Activated CD4-positive, alpha-beta memory T cell treated with anti-CD3 and anti-CD28 coated beads for 36 hours (primary cell): ENCODE measurements at regions not wholly inside any gene's neighbourhood (a gene's known extent, or its start where the extent isn't known, plus 50 kb on each side); places are given as distances from the start of the nearest gene placed in this dataset.

Experiments used
- CTCF ChIA-PET: fragments of 350-600 bp; sonication (Branson Sonifier 250); formaldehyde crosslinking; loops from one replicate; lab custom pipeline; 2021; ENCODE audit warnings: antibody characterized with exemption, inconsistent platforms; lab: Charles Lee
- POLR2A ChIA-PET: fragments of 350-600 bp; sonication (Branson Sonifier 250); formaldehyde crosslinking; loops from one replicate; lab custom pipeline; 2021; ENCODE audit warnings: antibody characterized with exemption; lab: Charles Lee
- DNase-seq: peaks from one replicate; pipeline ENCODE4 v3.0.0-alpha.2; 2020
- H3K27ac Mint-ChIP-seq: one replicate; pipeline ENCODE4 v1.8.0; 2021; ENCODE audit warnings: mixed read lengths
- H3K27me3 Mint-ChIP-seq: one replicate; pipeline ENCODE4 v1.8.0; 2021; ENCODE audit warnings: mixed read lengths
- H3K36me3 Mint-ChIP-seq: one replicate; pipeline ENCODE4 v1.8.0; 2021; ENCODE audit warnings: mixed read lengths
- H3K4me1 Mint-ChIP-seq: one replicate; pipeline ENCODE4 v1.8.0; 2021; ENCODE audit warnings: low read depth, mixed read lengths
- H3K4me3 Mint-ChIP-seq: one replicate; pipeline ENCODE4 v1.8.0; 2021; ENCODE audit warnings: mild to moderate bottlenecking, mixed read lengths
- H3K9me3 Mint-ChIP-seq: one replicate; pipeline ENCODE4 v1.8.0; 2021; ENCODE audit warnings: mixed read lengths
- intact Hi-C: fragments of 100-400 bp; cut with micrococcal nuclease; formaldehyde crosslinking; loops from one replicate; pipeline ENCODE4 v1.15.1; 2023

GRCh38 chr12:126747530-126748149 is 1519.3 kb upstream of the TMEM132C start:
- POLR2A ChIA-PET = no interaction called here
- intact Hi-C loops = no loop called here
- no peak overlapping the region for H3K27ac Mint-ChIP-seq
- no peaks in the 10 kb centered on the region for H3K27me3 Mint-ChIP-seq
- DNase-seq = peak; percentile 72
- no peak overlapping the region for H3K4me3 Mint-ChIP-seq
- CTCF ChIA-PET = interaction anchor here (0.5 to 2.8 kb wide), 37 partner anchors 8 to 678 kb away, joined by 3 to 17 read pairs (median 4); no protein-coding TSS in a partner anchor
- peaks cover 4% of the 10 kb centered on the region for H3K36me3 Mint-ChIP-seq
- peaks cover 2% of the 10 kb centered on the region for H3K9me3 Mint-ChIP-seq
- peaks cover 3% of the 10 kb centered on the region for H3K4me1 Mint-ChIP-seq

DNA sequence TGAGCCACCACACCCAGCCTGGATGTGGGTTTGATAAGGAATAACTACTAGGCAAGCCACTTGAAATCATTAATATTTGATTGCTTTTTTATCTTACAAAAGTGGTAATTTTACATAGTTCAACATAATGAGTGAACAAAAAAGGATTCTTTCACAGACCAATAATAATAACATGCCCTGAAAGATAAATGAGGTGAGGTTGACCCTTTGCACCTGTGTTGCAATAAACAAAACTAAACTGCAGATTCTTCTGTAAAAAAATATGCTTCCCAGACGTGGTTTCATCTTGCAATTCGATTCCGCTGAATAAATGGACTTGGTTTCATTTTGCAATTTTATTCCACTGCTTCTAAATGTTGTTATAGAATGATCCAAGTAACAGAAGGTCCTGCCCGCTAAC is 1514.9 kb upstream of the TMEM132C start:
- POLR2A ChIA-PET = no interaction called here
- peaks cover 3% of the 10 kb centered on the region for H3K4me1 Mint-ChIP-seq
- no peak overlapping the region for H3K4me3 Mint-ChIP-seq
- peaks cover 22% of the 10 kb centered on the region for H3K36me3 Mint-ChIP-seq
- H3K9me3 Mint-ChIP-seq = peaks cover 7% of the 10 kb centered on the region
- H3K27me3 Mint-ChIP-seq = no peaks in the 10 kb centered on the region
- intact Hi-C loops = no loop called here
- no peak for DNase-seq
- H3K27ac Mint-ChIP-seq = no peak overlapping the region
- CTCF ChIA-PET = no interaction called here

DNA sequence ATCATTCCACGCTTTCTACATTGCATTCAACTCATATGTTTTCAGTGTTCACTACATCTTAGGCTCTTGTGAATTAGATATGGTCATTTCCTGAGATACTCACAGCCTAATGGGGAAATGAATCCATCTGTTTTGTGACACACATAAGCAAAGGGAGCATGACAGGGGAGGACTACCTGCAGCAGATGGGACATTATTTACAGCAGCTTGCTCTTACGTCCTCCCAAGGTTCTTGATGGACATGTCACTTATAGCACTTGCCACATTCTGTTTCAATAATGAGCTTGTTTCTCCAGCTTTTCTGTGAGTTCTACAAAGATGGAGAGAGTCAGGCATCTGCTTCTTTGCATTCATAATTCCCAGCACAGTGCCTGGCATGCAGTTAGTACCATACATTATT is 1509.6 kb upstream of the TMEM132C start:
- intact Hi-C loops = no loop called here
- H3K27me3 Mint-ChIP-seq = no peaks in the 10 kb centered on the region
- H3K9me3 Mint-ChIP-seq = peaks cover 9% of the 10 kb centered on the region
- peaks cover 34% of the 10 kb centered on the region for H3K36me3 Mint-ChIP-seq
- no peak overlapping the region for H3K4me3 Mint-ChIP-seq
- ChIA-PET CTCF (interaction anchor here (0.6 to 2.4 kb wide), 2 partner anchors 9 to 318 kb away, joined by 4 to 17 read pairs; no protein-coding TSS in a partner anchor), POLR2A (no interaction called here)
- no peak overlapping the region for H3K27ac Mint-ChIP-seq
- no peak for DNase-seq
- H3K4me1 Mint-ChIP-seq = peaks cover 24% of the 10 kb centered on the region

DNA sequence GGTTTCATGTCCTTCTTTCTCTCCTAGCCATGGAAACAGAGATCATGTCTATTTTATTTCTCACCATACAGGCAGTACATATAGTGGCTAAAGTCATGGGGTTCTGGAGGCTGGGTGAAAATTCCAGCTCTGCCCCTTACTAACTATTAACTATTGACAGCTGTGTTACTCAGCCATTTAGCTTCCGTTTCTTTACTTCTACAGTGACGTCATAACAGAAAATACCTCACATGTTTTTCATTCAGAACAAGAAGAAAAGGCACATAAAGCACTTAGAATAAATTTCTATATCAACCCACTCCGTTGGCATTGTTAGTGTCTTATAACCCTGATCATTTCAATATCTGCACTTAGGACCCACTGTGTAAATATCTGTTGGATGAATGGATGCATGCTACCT is 1506.9 kb upstream of the TMEM132C start:
- Mint-ChIP-seq H3K4me1 (peaks cover 41% of the 10 kb centered on the region), H3K27ac (no peak overlapping the region), H3K9me3 (peaks cover 30% of the 10 kb centered on the region), H3K27me3 (no peaks in the 10 kb centered on the region), H3K4me3 (no peak overlapping the region), H3K36me3 (peaks cover 44% of the 10 kb centered on the region)
- CTCF ChIA-PET = interaction anchor here (0.9 to 1.4 kb wide), 3 partner anchors 12 to 621 kb away, joined by 3 to 6 read pairs (median 3); no protein-coding TSS in a partner anchor
- intact Hi-C loops = no loop called here
- POLR2A ChIA-PET = no interaction called here
- no peak for DNase-seq

- CTCF ChIA-PET = interaction anchor here (1.5 kb wide), 1 partner anchor 23 kb away, joined by 4 read pairs; no protein-coding TSS in a partner anchor
- DNase-seq = no peak
- intact Hi-C loops = loop anchor here (1.0 kb wide), 1 partner anchor 11 kb away; no protein-coding TSS in a partner anchor
- Mint-ChIP-seq H3K36me3 (peaks cover 52% of the 10 kb centered on the region), H3K27me3 (no peaks in the 10 kb centered on the region), H3K9me3 (peaks cover 40% of the 10 kb centered on the region), H3K4me1 (peaks cover 41% of the 10 kb centered on the region), H3K27ac (peak overlapping the region; percentile 74), H3K4me3 (no peak overlapping the region)
- POLR2A ChIA-PET = interaction anchor here (1.2 kb wide), 1 partner anchor 11 kb away, joined by 7 read pairs; no protein-coding TSS in a partner anchor
Observed at GRCh38 chr12:126761420-126761819, 1505.5 kb upstream of the TMEM132C start.

DNA sequence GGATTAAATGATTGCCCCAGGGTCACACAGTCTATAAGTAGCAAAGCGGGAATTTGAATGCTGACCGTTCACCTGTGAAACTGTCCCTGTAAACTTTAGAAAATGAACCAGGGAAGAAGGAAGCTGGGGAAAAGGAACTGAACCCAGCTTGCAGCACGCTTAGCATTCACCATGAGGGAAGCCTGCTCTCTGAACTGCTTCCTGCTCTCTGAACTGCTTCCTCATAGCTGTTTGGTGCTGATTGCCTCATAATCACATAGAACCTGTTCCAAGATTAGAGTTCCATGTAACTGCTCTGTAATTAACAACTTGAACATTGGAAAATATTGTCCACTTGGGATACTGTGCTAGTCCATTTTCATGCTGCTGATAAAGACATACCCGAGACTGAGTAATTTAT is 1504.8 kb upstream of the TMEM132C start:
- H3K4me3 Mint-ChIP-seq = no peak overlapping the region
- POLR2A ChIA-PET = interaction anchor here (1.2 kb wide), 1 partner anchor 10 kb away, joined by 7 read pairs; no protein-coding TSS in a partner anchor

GRCh38 chr12:126763359-126763758 is 1503.6 kb upstream of the TMEM132C start:
- Mint-ChIP-seq H3K27ac (peak overlapping the region; percentile 9), H3K36me3 (peaks cover 64% of the 10 kb centered on the region), H3K4me1 (peaks cover 50% of the 10 kb centered on the region), H3K27me3 (no peaks in the 10 kb centered on the region), H3K4me3 (no peak overlapping the region), H3K9me3 (peaks cover 52% of the 10 kb centered on the region)
- intact Hi-C loops = no loop called here
- CTCF ChIA-PET = interaction anchor here (2.5 kb wide), 1 partner anchor 15 kb away, joined by 9 read pairs; no protein-coding TSS in a partner anchor
- no peak for DNase-seq
- POLR2A ChIA-PET = interaction anchor here (1.0 kb wide), 1 partner anchor 9 kb away, joined by 3 read pairs; no protein-coding TSS in a partner anchor

More for the DNA sequence above, 1504.8 kb upstream of the TMEM132C start:
- Mint-ChIP-seq H3K4me1 (peaks cover 46% of the 10 kb centered on the region), H3K27me3 (no peaks in the 10 kb centered on the region), H3K9me3 (peaks cover 48% of the 10 kb centered on the region), H3K36me3 (peaks cover 56% of the 10 kb centered on the region), H3K27ac (peak overlapping the region; percentile 25)
- CTCF ChIA-PET = interaction anchor here (1.5 to 2.5 kb wide), 2 partner anchors 14 to 22 kb away, joined by 4 to 9 read pairs; no protein-coding TSS in a partner anchor
- no peak for DNase-seq
- intact Hi-C loops = no loop called here

DNA sequence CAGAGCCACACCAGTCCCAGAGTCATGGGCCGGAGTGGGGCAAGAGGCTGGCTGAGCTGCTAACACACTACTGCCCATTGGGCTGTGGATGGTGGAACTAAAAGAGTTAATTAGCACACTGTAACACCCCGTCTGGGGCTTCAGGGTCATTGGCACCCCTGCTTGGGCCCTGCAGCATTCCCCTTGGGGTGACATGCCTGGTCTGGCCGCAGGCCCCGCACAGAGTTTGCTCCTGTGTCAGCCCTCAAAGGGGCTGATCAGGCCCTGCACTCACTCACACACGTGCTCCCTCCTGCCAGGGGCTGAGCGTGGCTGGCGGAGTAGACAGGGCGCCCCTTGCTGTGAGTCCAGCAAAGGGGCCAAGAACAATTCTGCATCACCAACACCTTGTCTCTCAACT is 1499.6 kb upstream of the TMEM132C start:
- intact Hi-C loops = no loop called here
- CTCF ChIA-PET = interaction anchor here (1.8 kb wide), 1 partner anchor 19 kb away, joined by 7 read pairs; no protein-coding TSS in a partner anchor
- POLR2A ChIA-PET = no interaction called here
- DNase-seq = no peak
- Mint-ChIP-seq H3K27ac (no peak overlapping the region), H3K4me1 (peaks cover 46% of the 10 kb centered on the region), H3K36me3 (peaks cover 71% of the 10 kb centered on the region), H3K4me3 (no peak overlapping the region), H3K27me3 (no peaks in the 10 kb centered on the region), H3K9me3 (peaks cover 69% of the 10 kb centered on the region)

GRCh38 chr12:126768517-126768916 is 1498.5 kb upstream of the TMEM132C start:
- Mint-ChIP-seq H3K27ac (peak overlapping the region; percentile 77), H3K4me3 (peak overlapping the region; percentile 13), H3K9me3 (peaks cover 69% of the 10 kb centered on the region), H3K36me3 (peaks cover 65% of the 10 kb centered on the region), H3K27me3 (no peaks in the 10 kb centered on the region), H3K4me1 (peaks cover 42% of the 10 kb centered on the region)
- intact Hi-C loops = loop anchor here (1.0 kb wide), 1 partner anchor 357 kb away; no protein-coding TSS in a partner anchor
- ChIA-PET CTCF (interaction anchor here (2.2 kb wide), 1 partner anchor 21 kb away, joined by 6 read pairs; no protein-coding TSS in a partner anchor), POLR2A (interaction anchor here (1.2 kb wide), 1 partner anchor 16 kb away, joined by 4 read pairs; no protein-coding TSS in a partner anchor)
- DNase-seq = no peak

GRCh38 chr12:126770188-126770587 is 1496.8 kb upstream of the TMEM132C start:
- no peak for DNase-seq
- peaks cover 50% of the 10 kb centered on the region for H3K36me3 Mint-ChIP-seq
- H3K9me3 Mint-ChIP-seq = peaks cover 56% of the 10 kb centered on the region
- H3K27me3 Mint-ChIP-seq = no peaks in the 10 kb centered on the region
- peak overlapping the region; percentile 60 for H3K4me3 Mint-ChIP-seq
- H3K27ac Mint-ChIP-seq = peak overlapping the region; percentile 66
- intact Hi-C loops = loop anchor here (5.0 to 10.0 kb wide), 2 partner anchors 787 to 1995 kb away; no protein-coding TSS in a partner anchor
- peaks cover 33% of the 10 kb centered on the region for H3K4me1 Mint-ChIP-seq
- CTCF ChIA-PET = interaction anchor here (0.9 to 2.2 kb wide), 3 partner anchors 23 to 105 kb away, joined by 4 to 6 read pairs (median 5); no protein-coding TSS in a partner anchor
- POLR2A ChIA-PET = no interaction called here

GRCh38 chr12:126772171-126772864 is 1494.7 kb upstream of the TMEM132C start:
- ChIA-PET CTCF (interaction anchor here (0.8 to 1.0 kb wide), 2 partner anchors 12 to 25 kb away, joined by 5 read pairs; no protein-coding TSS in a partner anchor), POLR2A (interaction anchor here (1.2 to 1.5 kb wide), 3 partner anchors 9 to 64 kb away, joined by 3 to 7 read pairs (median 7); no protein-coding TSS in a partner anchor)
- Mint-ChIP-seq H3K4me1 (peaks cover 28% of the 10 kb centered on the region), H3K4me3 (peak overlapping the region; percentile 84), H3K27me3 (no peaks in the 10 kb centered on the region), H3K36me3 (peaks cover 33% of the 10 kb centered on the region), H3K27ac (peak overlapping the region; percentile 93), H3K9me3 (peaks cover 39% of the 10 kb centered on the region)
- intact Hi-C loops = loop anchor here (1.0 to 10.0 kb wide), 7 partner anchors 11 to 1998 kb away; no protein-coding TSS in a partner anchor
- DNase-seq = peak; percentile 67
